A673 (cell line): ENCODE measurements at regions not wholly inside any gene's neighbourhood (a gene's known extent, or its start where the extent isn't known, plus 50 kb on each side); places are given as distances from the start of the nearest gene placed in this dataset.

Experiments used
- BruUV-seq: library from RNA; stranded (reverse); fragments of 400-500 nt; replicated peaks from 2 replicates; lab custom pipeline; 2021; lab: Mats Ljungman, UMichigan
- CTCF ChIA-PET: fragments of 300-600 bp; sonication (Branson Sonifier 250); formaldehyde crosslinking; loops from one replicate; lab custom pipeline; 2022; ENCODE audit warnings: antibody characterized with exemption; lab: Charles Lee
- POLR2A ChIA-PET: fragments of 300-600 bp; sonication (Branson Sonifier 250); formaldehyde crosslinking; loops from one replicate; lab custom pipeline; 2022; ENCODE audit warnings: antibody characterized with exemption; ENCODE audit not compliant: low non-redundant PET; lab: Charles Lee
- DNase-seq: peaks from one replicate; pipeline ENCODE4 v3.0.0-alpha.2; 2015; ENCODE audit warnings: low spot score
- H3K27ac ChIP-seq: fragments of 200-600 bp; sonication (generic); 2 replicates; pipeline ENCODE4 v1.5.1; 2016; ENCODE audit warnings: mixed run types, low read depth, mild to moderate bottlenecking, mixed read lengths, antibody characterized with exemption, low read length; ENCODE audit not compliant: poor library complexity, severe bottlenecking
- H3K27me3 ChIP-seq: fragments of 200-600 bp; sonication (generic); replicated peaks from 2 replicates; pipeline ENCODE4 v1.6.1; 2017; ENCODE audit warnings: mixed run types, low read depth, mild to moderate bottlenecking, mixed read lengths, antibody characterized with exemption, low read length; ENCODE audit not compliant: insufficient read depth, poor library complexity
- H3K36me3 ChIP-seq: fragments of 200-600 bp; sonication (generic); 2 replicates; pipeline ENCODE4 v1.6.1; 2016; ENCODE audit warnings: mixed run types, mild to moderate bottlenecking, mixed read lengths, antibody characterized with exemption, low read length; ENCODE audit not compliant: insufficient read depth, poor library complexity, severe bottlenecking
- H3K4me1 ChIP-seq: fragments of 200-600 bp; sonication (generic); 2 replicates; pipeline ENCODE4 v1.6.1; 2017; ENCODE audit warnings: mixed run types, mild to moderate bottlenecking, mixed read lengths, antibody characterized with exemption, low read length; ENCODE audit not compliant: insufficient read depth, poor library complexity, severe bottlenecking
- H3K4me3 ChIP-seq: fragments of 200-600 bp; sonication (generic); 2 replicates; pipeline ENCODE4 v1.5.1; 2016; ENCODE audit warnings: low read depth, mixed run types, mild to moderate bottlenecking, mixed read lengths, low read length; ENCODE audit not compliant: poor library complexity, severe bottlenecking
- H3K9me3 ChIP-seq: fragments of 200-600 bp; sonication (generic); 2 replicates; pipeline ENCODE4 v1.6.1; 2016; ENCODE audit warnings: mixed run types, low read depth, mild to moderate bottlenecking, mixed read lengths, antibody characterized with exemption, low read length; ENCODE audit not compliant: poor library complexity, severe bottlenecking
- CTCF ChIP-seq: fragments of 300-800, 200-600 bp; sonication (generic); conservative IDR thresholded peaks from 2 replicates; pipeline ENCODE4 v1.5.1; 2017; ENCODE audit warnings: low read depth, mild to moderate bottlenecking, antibody characterized with exemption, low read length, moderate library complexity, mixed read lengths
- EZH2 ChIP-seq: fragments of 200-600 bp; sonication (generic); IDR thresholded peaks from 2 replicates; pipeline ENCODE4 v1.6.1; 2017; ENCODE audit warnings: borderline replicate concordance, low read depth, mild to moderate bottlenecking, mixed read lengths, antibody characterized with exemption, low read length; ENCODE audit not compliant: poor library complexity, severe bottlenecking
- intact Hi-C: fragments of 100-400 bp; cut with micrococcal nuclease; formaldehyde crosslinking; loops from one replicate; pipeline ENCODE4 v1.10.0; 2022; ENCODE audit not compliant: unreplicated experiment

- ChIA-PET POLR2A (no interaction called here), CTCF (no interaction called here)
- Histone ChIP-seq H3K27ac (no peak overlapping the region), H3K27me3 (no peaks in the 10 kb centered on the region), H3K36me3 (no peaks in the 10 kb centered on the region), H3K4me1 (no peaks in the 10 kb centered on the region), H3K4me3 (no peak overlapping the region), H3K9me3 (no peaks in the 10 kb centered on the region)
- TF ChIP-seq EZH2 (no peak), CTCF (no peak)
- BruUV-seq: no TSS peak
- DNase-seq: no peak
- intact Hi-C loops: no loop called here
Measured at GRCh38 chr14:71300566-71301330, 393.5 kb downstream of the PCNX1 start.

- H3K36me3 ChIP-seq: no peaks in the 10 kb centered on the region
- H3K4me3 ChIP-seq: no peak overlapping the region
- H3K9me3 ChIP-seq: no peaks in the 10 kb centered on the region
- BruUV-seq: no TSS peak
- ChIA-PET CTCF (no interaction called here), POLR2A (no interaction called here)
- DNase-seq: no peak
- no peaks in the 10 kb centered on the region for H3K4me1 ChIP-seq
- H3K27me3 ChIP-seq: no peaks in the 10 kb centered on the region
- intact Hi-C loops: no loop called here
- TF ChIP-seq EZH2 (no peak), CTCF (no peak)
- H3K27ac ChIP-seq: no peak overlapping the region
Measured at GRCh38 chr14:71301611-71302010, 394.4 kb downstream of the PCNX1 start.

GRCh38 chr14:71304690-71305089, 397.4 kb downstream of the PCNX1 start:
- POLR2A ChIA-PET: no interaction called here
- intact Hi-C loops: no loop called here
- Histone ChIP-seq H3K27ac (no peak overlapping the region), H3K4me3 (no peak overlapping the region), H3K4me1 (no peaks in the 10 kb centered on the region), H3K36me3 (no peaks in the 10 kb centered on the region), H3K9me3 (no peaks in the 10 kb centered on the region), H3K27me3 (no peaks in the 10 kb centered on the region)
- DNase-seq: no peak
- TF ChIP-seq EZH2 (no peak), CTCF (no peak)
- no TSS peak for BruUV-seq
- CTCF ChIA-PET: no interaction called here
